ENCODE measurements at regions not wholly inside any gene's neighbourhood (a gene's known extent, or its start where the extent isn't known, plus 50 kb on each side); places are given as distances from the start of the nearest gene placed in this dataset.
"Not testable (repeated sequence)": the region's sequence is repeated elsewhere in the genome, so short reads cannot be mapped to it uniquely, and the experiment has no call there.

DNA sequence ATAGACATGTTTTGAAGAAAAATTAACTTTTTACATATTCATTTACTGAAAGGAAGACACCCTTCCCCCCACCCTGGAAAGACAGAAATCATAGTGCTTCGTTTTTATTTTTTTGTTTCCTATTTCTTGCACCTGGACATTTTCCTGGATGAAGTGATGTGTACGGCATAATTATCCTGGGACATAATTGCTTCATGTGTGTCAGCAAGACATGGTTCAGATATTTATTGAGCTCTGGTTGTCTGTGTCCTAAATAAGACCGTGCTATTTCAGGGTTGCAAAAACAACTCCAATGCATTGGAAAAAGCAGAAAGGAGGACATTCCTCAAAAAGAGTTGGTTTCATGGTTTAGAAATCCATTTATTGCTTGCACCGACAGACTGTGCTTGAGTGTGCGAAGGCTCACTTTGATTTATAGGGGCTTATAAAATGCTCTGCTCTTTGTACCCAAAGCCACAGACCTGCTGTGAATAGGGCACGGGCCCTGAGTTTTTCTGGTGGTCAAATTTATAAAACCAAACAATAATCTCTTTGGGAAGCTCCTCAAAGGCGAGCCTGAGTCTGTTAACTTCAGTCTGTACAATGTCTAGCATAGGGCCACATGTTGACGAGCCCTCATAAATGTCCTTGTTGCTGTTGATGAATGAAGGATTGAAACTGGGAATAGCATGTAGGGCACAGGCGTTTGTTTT, 179.5 kb downstream of the SOX4 start:
- Histone ChIP-seq H3K27me3 (ENCODE audit: control insufficient read depth in 1 of 2, insufficient read depth in 2 of 2, low read length in 2 of 2) (no peaks in the 10 kb centered on the region), H3K4me3 (ENCODE audit: low read length in 2 of 2) (no peak overlapping the region), H3K27ac (ENCODE audit: low read length) (no peak overlapping the region), H3K4me1 (ENCODE audit: control insufficient read depth, insufficient read depth, low read length) (peaks cover 3% of the 10 kb centered on the region), H3K36me3 (ENCODE audit: control insufficient read depth in 2 of 2, insufficient read depth in 2 of 2, low read length in 2 of 2) (no peaks in the 10 kb centered on the region), H3K9me3 (ENCODE audit: control insufficient read depth in 2 of 2, low read length in 2 of 2) (no peaks in the 10 kb centered on the region), H3K9ac (ENCODE audit: low read length in 2 of 2) (no peak overlapping the region)

DNA sequence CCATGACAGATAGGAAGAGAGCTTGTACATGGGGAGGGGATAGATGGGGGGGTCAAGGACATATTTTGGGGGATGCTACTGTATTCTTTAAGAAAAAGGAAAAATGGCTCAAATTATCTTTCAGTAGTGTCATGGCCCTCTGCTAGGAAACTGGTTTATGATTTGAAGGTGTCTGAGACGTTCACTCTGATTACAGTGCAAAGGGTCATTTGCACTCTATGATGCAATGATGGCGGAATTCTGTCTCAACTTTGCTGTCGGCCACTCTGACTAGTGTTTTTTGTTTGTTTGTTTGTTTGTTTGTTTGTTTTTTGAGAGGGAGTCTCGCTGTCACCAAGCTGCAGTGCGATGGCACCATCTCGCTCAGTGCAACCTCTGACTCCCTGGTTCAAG, 180.0 kb downstream of the SOX4 start:
- Histone ChIP-seq H3K27ac (ENCODE audit: low read length) (no peak overlapping the region), H3K27me3 (ENCODE audit: control insufficient read depth in 1 of 2, insufficient read depth in 2 of 2, low read length in 2 of 2) (no peaks in the 10 kb centered on the region), H3K36me3 (ENCODE audit: control insufficient read depth in 2 of 2, insufficient read depth in 2 of 2, low read length in 2 of 2) (no peaks in the 10 kb centered on the region), H3K4me1 (ENCODE audit: control insufficient read depth, insufficient read depth, low read length) (peaks cover 3% of the 10 kb centered on the region), H3K4me3 (ENCODE audit: low read length in 2 of 2) (no peak overlapping the region), H3K9me3 (ENCODE audit: control insufficient read depth in 2 of 2, low read length in 2 of 2) (no peaks in the 10 kb centered on the region), H3K9ac (ENCODE audit: low read length in 2 of 2) (no peak overlapping the region)

DNA sequence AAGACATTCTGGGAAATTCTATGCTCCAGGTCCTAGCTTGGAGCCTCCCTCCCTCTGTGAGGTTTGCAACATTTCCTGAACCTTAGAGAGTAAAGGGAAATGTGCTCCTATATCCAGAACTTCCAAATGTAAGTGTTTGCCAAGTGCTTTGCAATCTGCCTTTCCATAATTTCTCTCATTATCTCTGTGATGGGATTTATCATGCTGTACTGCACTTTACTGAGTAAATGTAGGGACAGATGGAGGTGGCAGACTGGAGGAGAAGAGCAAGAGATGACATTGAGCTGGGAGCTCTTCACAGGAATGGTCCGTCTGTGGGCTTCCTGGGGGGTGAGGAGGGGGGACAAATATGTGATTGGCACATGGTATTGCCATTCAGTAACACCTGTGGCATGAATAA, 184.3 kb downstream of the SOX4 start:
- no peak overlapping the region for H3K4me3 ChIP-seq (ENCODE audit: low read length in 2 of 2)
- H3K9me3 ChIP-seq (ENCODE audit: control insufficient read depth in 2 of 2, low read length in 2 of 2), result no peaks in the 10 kb centered on the region
- no peaks in the 10 kb centered on the region for H3K27me3 ChIP-seq (ENCODE audit: control insufficient read depth in 1 of 2, insufficient read depth in 2 of 2, low read length in 2 of 2)
- no peaks in the 10 kb centered on the region for H3K36me3 ChIP-seq (ENCODE audit: control insufficient read depth in 2 of 2, insufficient read depth in 2 of 2, low read length in 2 of 2)
- H3K4me1 ChIP-seq (ENCODE audit: control insufficient read depth, insufficient read depth, low read length), result no peaks in the 10 kb centered on the region
- no peak overlapping the region for H3K27ac ChIP-seq (ENCODE audit: low read length)
- H3K9ac ChIP-seq (ENCODE audit: low read length in 2 of 2), result no peak overlapping the region

DNA sequence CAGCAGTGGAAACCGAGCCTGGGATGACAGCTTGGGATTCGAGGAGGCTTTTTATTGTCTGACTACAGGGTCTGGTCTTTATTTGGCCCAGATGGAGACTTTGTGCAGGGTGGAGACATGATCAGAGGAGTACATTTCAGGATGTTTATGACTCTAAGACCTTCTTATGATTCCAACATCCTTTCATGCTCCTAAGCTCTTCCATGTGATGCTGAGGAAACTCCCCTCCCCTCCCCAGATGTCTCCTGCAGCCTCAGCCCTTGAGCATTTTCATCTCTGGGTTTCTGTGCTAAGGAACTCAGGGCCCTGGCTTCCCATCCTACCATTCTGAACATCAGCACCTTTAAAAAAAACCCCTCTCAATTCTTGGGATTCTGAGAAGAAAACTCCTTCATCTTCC, 186.6 kb downstream of the SOX4 start:
- Histone ChIP-seq H3K4me1 (ENCODE audit: control insufficient read depth, insufficient read depth, low read length) (no peaks in the 10 kb centered on the region), H3K36me3 (ENCODE audit: control insufficient read depth in 2 of 2, insufficient read depth in 2 of 2, low read length in 2 of 2) (no peaks in the 10 kb centered on the region), H3K9ac (ENCODE audit: low read length in 2 of 2) (no peak overlapping the region), H3K4me3 (ENCODE audit: low read length in 2 of 2) (no peak overlapping the region), H3K27me3 (ENCODE audit: control insufficient read depth in 1 of 2, insufficient read depth in 2 of 2, low read length in 2 of 2) (no peaks in the 10 kb centered on the region), H3K27ac (ENCODE audit: low read length) (no peak overlapping the region), H3K9me3 (ENCODE audit: control insufficient read depth in 2 of 2, low read length in 2 of 2) (no peaks in the 10 kb centered on the region)

DNA sequence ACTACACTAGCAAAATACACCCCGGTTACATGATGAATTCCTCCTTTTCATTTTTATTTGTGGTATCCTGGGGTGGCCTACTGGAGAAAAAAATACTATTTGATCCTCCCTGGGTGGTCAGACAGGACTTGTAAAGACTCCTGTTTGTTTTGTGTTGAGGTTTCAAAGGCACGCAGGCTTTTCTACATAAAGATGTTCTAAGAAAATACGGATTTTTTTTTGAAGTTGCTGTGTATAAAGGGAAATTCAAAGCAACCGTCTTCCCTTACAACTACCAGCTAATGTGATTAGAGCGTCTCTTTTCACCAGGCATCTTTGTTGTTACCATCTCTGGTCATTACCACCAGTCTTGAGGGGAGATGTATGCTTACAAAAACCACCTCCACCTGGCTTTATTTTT, 187.1 kb downstream of the SOX4 start:
- Histone ChIP-seq H3K9ac (ENCODE audit: low read length in 2 of 2) (no peak overlapping the region), H3K9me3 (ENCODE audit: control insufficient read depth in 2 of 2, low read length in 2 of 2) (no peaks in the 10 kb centered on the region), H3K27ac (ENCODE audit: low read length) (no peak overlapping the region), H3K36me3 (ENCODE audit: control insufficient read depth in 2 of 2, insufficient read depth in 2 of 2, low read length in 2 of 2) (no peaks in the 10 kb centered on the region), H3K27me3 (ENCODE audit: control insufficient read depth in 1 of 2, insufficient read depth in 2 of 2, low read length in 2 of 2) (no peaks in the 10 kb centered on the region), H3K4me1 (ENCODE audit: control insufficient read depth, insufficient read depth, low read length) (no peaks in the 10 kb centered on the region), H3K4me3 (ENCODE audit: low read length in 2 of 2) (no peak overlapping the region)

DNA sequence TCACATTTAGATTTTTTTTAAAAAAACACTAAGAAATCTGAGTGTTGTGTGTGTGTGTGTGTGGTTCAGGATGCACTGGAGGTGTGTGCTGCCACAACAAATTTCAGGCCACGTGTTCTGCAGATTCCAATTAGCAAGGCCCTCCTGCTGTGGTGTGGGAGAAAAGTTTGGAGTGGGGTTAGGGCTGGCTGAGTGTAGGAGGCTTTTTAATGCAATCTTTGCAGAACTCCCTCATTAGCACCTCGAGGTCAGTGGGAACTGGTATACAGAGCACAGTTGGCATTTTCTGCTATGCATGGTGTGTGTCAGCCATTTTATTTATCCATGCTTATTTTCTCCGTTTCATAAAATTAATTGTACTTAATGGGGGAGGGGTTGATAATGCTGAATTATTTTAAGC, 187.6 kb downstream of the SOX4 start:
- Histone ChIP-seq H3K27me3 (ENCODE audit: control insufficient read depth in 1 of 2, insufficient read depth in 2 of 2, low read length in 2 of 2) (no peaks in the 10 kb centered on the region), H3K9ac (ENCODE audit: low read length in 2 of 2) (no peak overlapping the region), H3K4me1 (ENCODE audit: control insufficient read depth, insufficient read depth, low read length) (no peaks in the 10 kb centered on the region), H3K27ac (ENCODE audit: low read length) (no peak overlapping the region), H3K4me3 (ENCODE audit: low read length in 2 of 2) (no peak overlapping the region), H3K36me3 (ENCODE audit: control insufficient read depth in 2 of 2, insufficient read depth in 2 of 2, low read length in 2 of 2) (no peaks in the 10 kb centered on the region), H3K9me3 (ENCODE audit: control insufficient read depth in 2 of 2, low read length in 2 of 2) (no peaks in the 10 kb centered on the region)

DNA sequence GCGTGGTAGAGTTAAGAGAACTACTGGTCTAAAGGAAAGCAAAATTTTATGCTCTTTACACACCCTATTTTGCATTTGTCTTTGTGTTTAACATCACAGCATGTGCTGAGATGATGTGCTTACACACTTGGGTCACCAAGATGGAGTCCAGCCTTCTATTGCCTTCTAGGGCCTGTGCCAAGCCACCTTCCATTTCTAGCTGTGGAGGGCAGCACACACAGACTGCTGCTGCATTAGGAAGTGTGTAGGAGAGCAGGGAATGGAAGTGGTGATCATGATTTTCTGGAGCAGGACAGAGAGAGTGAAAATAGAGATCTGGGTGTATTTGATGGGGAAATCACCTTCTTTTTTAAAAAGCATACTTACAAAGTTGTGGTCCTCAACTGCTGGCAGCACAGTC, 191.6 kb downstream of the SOX4 start:
- H3K27me3 ChIP-seq (ENCODE audit: control insufficient read depth in 1 of 2, insufficient read depth in 2 of 2, low read length in 2 of 2), result no peaks in the 10 kb centered on the region
- no peaks in the 10 kb centered on the region for H3K9me3 ChIP-seq (ENCODE audit: control insufficient read depth in 2 of 2, low read length in 2 of 2)
- H3K9ac ChIP-seq (ENCODE audit: low read length in 2 of 2), result no peak overlapping the region
- no peak overlapping the region for H3K27ac ChIP-seq (ENCODE audit: low read length)
- no peaks in the 10 kb centered on the region for H3K4me1 ChIP-seq (ENCODE audit: control insufficient read depth, insufficient read depth, low read length)
- H3K4me3 ChIP-seq (ENCODE audit: low read length in 2 of 2), result no peak overlapping the region
- H3K36me3 ChIP-seq (ENCODE audit: control insufficient read depth in 2 of 2, insufficient read depth in 2 of 2, low read length in 2 of 2), result no peaks in the 10 kb centered on the region

DNA sequence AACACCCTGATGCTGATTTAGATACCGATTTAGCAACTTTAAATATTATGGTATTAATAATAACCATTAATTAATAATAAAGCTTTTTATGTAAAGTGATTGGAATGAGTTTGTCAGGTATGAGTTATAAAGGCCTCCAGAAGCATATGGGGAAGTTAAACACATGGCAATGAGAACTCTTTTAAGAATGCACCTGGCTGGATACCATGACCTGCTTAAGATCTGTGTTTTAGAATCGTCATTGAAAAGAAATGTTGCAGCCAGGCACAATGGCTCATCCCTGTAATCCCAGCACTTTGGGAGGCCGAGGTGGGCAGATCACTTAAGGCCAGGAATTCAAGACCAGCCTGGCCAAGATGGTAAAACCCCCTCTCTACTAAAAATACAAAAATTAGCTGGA, 197.5 kb downstream of the SOX4 start:
- no peaks in the 10 kb centered on the region for H3K27me3 ChIP-seq (ENCODE audit: control insufficient read depth in 1 of 2, insufficient read depth in 2 of 2, low read length in 2 of 2)
- H3K4me1 ChIP-seq (ENCODE audit: control insufficient read depth, insufficient read depth, low read length), result no peaks in the 10 kb centered on the region
- H3K36me3 ChIP-seq (ENCODE audit: control insufficient read depth in 2 of 2, insufficient read depth in 2 of 2, low read length in 2 of 2), result no peaks in the 10 kb centered on the region
- no peak overlapping the region for H3K9ac ChIP-seq (ENCODE audit: low read length in 2 of 2)
- H3K27ac ChIP-seq (ENCODE audit: low read length), result no peak overlapping the region
- H3K4me3 ChIP-seq (ENCODE audit: low read length in 2 of 2), result no peak overlapping the region
- H3K9me3 ChIP-seq (ENCODE audit: control insufficient read depth in 2 of 2, low read length in 2 of 2), result no peaks in the 10 kb centered on the region

DNA sequence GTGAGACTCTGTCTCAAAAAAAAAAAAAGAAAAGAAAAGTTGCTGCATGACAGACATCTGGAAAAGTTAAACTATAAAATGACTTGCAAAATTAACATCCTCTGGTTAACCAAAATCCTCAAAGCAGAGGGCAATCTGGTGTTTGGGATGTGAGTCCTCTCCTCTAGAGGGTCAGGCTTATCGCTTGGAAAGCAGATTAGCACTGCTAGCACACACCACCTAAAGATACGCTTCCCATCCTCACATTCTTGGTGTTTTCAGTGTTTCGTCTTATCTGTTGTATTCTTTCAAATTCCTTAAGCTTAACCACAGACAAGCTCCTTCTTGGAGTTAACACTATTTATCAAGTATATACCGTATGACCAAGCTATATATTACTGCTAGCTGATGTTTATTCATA, 198.0 kb downstream of the SOX4 start:
- no peak overlapping the region for H3K9ac ChIP-seq (ENCODE audit: low read length in 2 of 2)
- no peaks in the 10 kb centered on the region for H3K4me1 ChIP-seq (ENCODE audit: control insufficient read depth, insufficient read depth, low read length)
- no peak overlapping the region for H3K27ac ChIP-seq (ENCODE audit: low read length)
- no peaks in the 10 kb centered on the region for H3K27me3 ChIP-seq (ENCODE audit: control insufficient read depth in 1 of 2, insufficient read depth in 2 of 2, low read length in 2 of 2)
- H3K36me3 ChIP-seq (ENCODE audit: control insufficient read depth in 2 of 2, insufficient read depth in 2 of 2, low read length in 2 of 2), result no peaks in the 10 kb centered on the region
- no peak overlapping the region for H3K4me3 ChIP-seq (ENCODE audit: low read length in 2 of 2)
- no peaks in the 10 kb centered on the region for H3K9me3 ChIP-seq (ENCODE audit: control insufficient read depth in 2 of 2, low read length in 2 of 2)

DNA sequence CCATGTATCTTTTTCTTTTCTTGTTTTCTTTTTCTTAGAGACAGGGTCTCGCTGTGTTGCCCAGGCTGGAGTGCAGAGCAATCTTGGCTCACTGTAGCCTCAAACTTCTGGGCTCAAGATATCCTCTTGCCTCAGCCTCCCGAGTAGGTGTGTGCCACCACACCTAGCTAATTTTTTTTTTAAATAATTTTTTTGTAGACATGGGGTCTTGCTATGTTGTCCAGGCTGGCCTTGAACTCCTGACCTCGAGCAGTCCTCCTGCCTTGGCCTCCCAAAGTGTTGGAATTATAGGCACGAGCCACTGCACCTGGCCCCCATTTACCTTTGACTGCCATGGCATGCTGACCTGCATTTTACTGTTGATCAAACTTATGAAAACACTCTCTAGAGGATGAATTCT, 198.6 kb downstream of the SOX4 start:
- Histone ChIP-seq H3K27me3 (ENCODE audit: control insufficient read depth in 1 of 2, insufficient read depth in 2 of 2, low read length in 2 of 2) (no peaks in the 10 kb centered on the region), H3K4me1 (ENCODE audit: control insufficient read depth, insufficient read depth, low read length) (no peaks in the 10 kb centered on the region), H3K36me3 (ENCODE audit: control insufficient read depth in 2 of 2, insufficient read depth in 2 of 2, low read length in 2 of 2) (no peaks in the 10 kb centered on the region), H3K9ac (ENCODE audit: low read length in 2 of 2) (no peak overlapping the region), H3K27ac (ENCODE audit: low read length) (no peak overlapping the region), H3K9me3 (ENCODE audit: control insufficient read depth in 2 of 2, low read length in 2 of 2) (no peaks in the 10 kb centered on the region), H3K4me3 (ENCODE audit: low read length in 2 of 2) (no peak overlapping the region)

DNA sequence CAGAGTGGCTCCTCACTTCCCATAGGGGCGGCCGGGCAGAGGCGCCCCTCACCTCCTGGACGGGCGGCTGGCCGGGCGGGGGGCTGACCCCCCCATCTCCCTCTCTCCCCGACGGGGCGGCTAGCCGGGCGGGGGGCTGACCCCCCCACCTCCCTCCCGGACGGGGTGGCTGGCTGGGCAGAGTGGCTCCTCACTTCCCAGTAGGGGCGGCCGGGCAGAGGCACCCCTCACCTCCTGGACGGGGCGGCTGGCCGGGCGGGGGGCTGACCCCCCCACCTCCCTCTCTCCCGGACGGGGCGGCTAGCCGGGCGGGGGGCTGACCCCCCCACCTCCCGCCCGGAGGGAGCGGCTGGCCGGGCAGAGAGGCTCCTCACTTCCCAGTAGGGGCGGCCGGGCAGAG, 203.4 kb downstream of the SOX4 start:
- not testable (repeated sequence) for H3K27me3 ChIP-seq (ENCODE audit: control insufficient read depth in 1 of 2, insufficient read depth in 2 of 2, low read length in 2 of 2); H3K36me3 ChIP-seq (ENCODE audit: control insufficient read depth in 2 of 2, insufficient read depth in 2 of 2, low read length in 2 of 2); H3K4me3 ChIP-seq (ENCODE audit: low read length in 2 of 2); H3K9ac ChIP-seq (ENCODE audit: low read length in 2 of 2); H3K27ac ChIP-seq (ENCODE audit: low read length); H3K4me1 ChIP-seq (ENCODE audit: control insufficient read depth, insufficient read depth, low read length); H3K9me3 ChIP-seq (ENCODE audit: control insufficient read depth in 2 of 2, low read length in 2 of 2)

All from stomach smooth muscle (tissue), 2 donors.